ENCODE measurements at regions not wholly inside any gene's neighbourhood (a gene's known extent, or its start where the extent isn't known, plus 50 kb on each side); places are given as distances from the start of the nearest gene placed in this dataset.

DNA sequence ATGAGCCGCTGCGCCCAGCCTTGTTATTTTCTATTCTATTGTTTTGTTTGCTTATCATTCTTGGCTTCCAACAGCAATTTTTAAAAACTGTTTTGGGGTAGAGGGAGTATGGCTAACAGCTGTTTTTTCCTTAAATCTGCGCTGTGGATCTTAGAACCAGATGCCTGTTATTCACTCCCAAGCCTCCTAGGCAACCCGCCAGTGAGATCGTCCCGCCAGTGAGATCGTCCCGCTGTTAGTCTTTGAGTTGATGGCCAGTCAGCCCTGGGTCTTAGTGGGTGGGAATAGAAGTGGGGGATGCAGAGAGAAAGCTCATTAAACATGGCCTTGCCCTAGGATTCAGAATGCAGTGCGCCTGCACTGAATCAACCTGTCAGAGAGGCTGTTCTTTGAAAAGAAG lies 67.3 kb upstream of the BICD1 start (continued):
- TF ChIP-seq REST (IDR thresholded peaks at IDR 0.05; ENCODE audit: unreplicated experiment) (no peak), POLR2AphosphoS5 (IDR thresholded peaks at IDR 0.05; ENCODE audit: low read depth) (no peak)

DNA sequence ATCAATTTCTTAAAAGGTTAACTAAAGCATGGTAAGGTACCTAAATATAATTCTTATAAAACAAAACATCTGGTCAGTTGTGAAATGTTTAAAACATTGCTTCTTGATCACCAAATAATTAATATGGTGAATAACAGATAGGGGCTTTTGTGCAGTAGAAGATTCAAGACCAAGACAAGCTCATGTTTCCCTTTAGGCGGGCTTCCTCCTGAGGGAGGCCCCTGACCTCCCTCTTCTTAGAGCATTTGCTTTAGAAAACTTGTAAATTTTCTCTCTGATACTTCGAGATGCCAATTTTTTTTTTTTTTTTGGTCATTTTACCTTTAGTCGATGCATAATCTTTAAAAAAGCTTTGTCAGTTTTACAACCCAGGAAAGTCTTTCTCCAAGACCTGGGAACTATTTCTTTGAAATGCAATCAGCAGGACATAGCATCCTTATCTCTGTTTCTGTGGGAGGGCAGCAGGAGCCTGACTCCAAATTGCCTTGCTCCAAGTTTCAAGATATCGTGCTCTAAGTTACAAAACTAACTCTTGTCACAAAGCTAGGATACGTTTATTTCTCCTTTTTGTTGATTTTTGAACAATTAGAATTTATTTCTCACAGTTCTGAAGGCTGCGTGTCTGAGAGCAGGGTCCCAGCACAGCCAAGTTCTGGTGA lies 66.6 kb upstream of the BICD1 start:
- H3K27me3 Mint-ChIP-seq (ENCODE audit: insufficient read depth, low read depth, poor library complexity): peaks cover 9% of the 10 kb centered on the region
- DNase-seq (ENCODE audit: low spot score) (no peak), ATAC-seq (peak; percentile 77)
- no peaks in the 10 kb centered on the region for H3K79me2 ChIP-seq (replicated peaks; ENCODE audit: insufficient read depth)
- H3K4me3 Mint-ChIP-seq: no peak overlapping the region
- no peak for TF ChIP-seq CREB1 (CRISPR knock-in tag; IDR thresholded peaks at IDR 0.05; ENCODE audit: low read depth)
- peaks cover 19% of the 10 kb centered on the region for H3K4me1 Mint-ChIP-seq
- H3K4me2 ChIP-seq: peak overlapping the region; percentile 47
- no peaks in the 10 kb centered on the region for H3K27me3 ChIP-seq (ENCODE audit: insufficient read depth)
- H3K36me3 Mint-ChIP-seq (ENCODE audit: low read depth): peaks cover 30% of the 10 kb centered on the region
- H3K27ac ChIP-seq (ENCODE audit: low read depth): no peak overlapping the region
- 0 out of 2 replicates have a peak overlapping the region, but pooled peaks have one; percentile 1 for H2AFZ ChIP-seq
- H3K4me1 ChIP-seq (ENCODE audit: insufficient read depth): peaks cover 21% of the 10 kb centered on the region
- peaks cover 22% of the 10 kb centered on the region for H3K36me3 ChIP-seq (ENCODE audit: insufficient read depth)
- H3K4me3 ChIP-seq: no peak overlapping the region
- H3F3A ChIP-seq (replicated peaks; ENCODE audit: low read depth): no peaks in the 10 kb centered on the region
- no peak overlapping the region for H3K27ac Mint-ChIP-seq
- no peaks in the 10 kb centered on the region for H4K20me1 ChIP-seq (replicated peaks; ENCODE audit: insufficient read depth)
- H3K9me3 Mint-ChIP-seq: peaks cover 37% of the 10 kb centered on the region
- H3K9me2 ChIP-seq (ENCODE audit: insufficient read depth): no peaks in the 10 kb centered on the region

GRCh38 chr12:32043928-32044549 lies 62.6 kb upstream of the BICD1 start:
- ATAC-seq: no peak
- Mint-ChIP-seq H3K4me1 (peaks cover 15% of the 10 kb centered on the region), H3K9me3 (peaks cover 60% of the 10 kb centered on the region), H3K27me3 (ENCODE audit: insufficient read depth, low read depth, poor library complexity) (peaks cover 5% of the 10 kb centered on the region), H3K4me3 (no peak overlapping the region), H3K36me3 (ENCODE audit: low read depth) (peaks cover 47% of the 10 kb centered on the region), H3K27ac (no peak overlapping the region)
- Histone ChIP-seq H2AFZ (no peak overlapping the region), H3K4me1 (ENCODE audit: insufficient read depth) (peaks cover 19% of the 10 kb centered on the region), H3K27ac (ENCODE audit: low read depth) (no peak overlapping the region), H3K36me3 (ENCODE audit: insufficient read depth) (peaks cover 22% of the 10 kb centered on the region), H3K27me3 (ENCODE audit: insufficient read depth) (no peaks in the 10 kb centered on the region), H3K4me3 (no peak overlapping the region), H4K20me1 (replicated peaks; ENCODE audit: insufficient read depth) (no peaks in the 10 kb centered on the region), H3F3A (replicated peaks; ENCODE audit: low read depth) (0 out of 2 replicates have a peak, but pooled peaks cover 2% of the 10 kb centered on the region), H3K9me2 (ENCODE audit: insufficient read depth) (no peaks in the 10 kb centered on the region), H3K4me2 (no peak overlapping the region), H3K79me2 (replicated peaks; ENCODE audit: insufficient read depth) (no peaks in the 10 kb centered on the region)
- peak; percentile 56 for DNase-seq (ENCODE audit: low spot score)
- TF ChIP-seq JUNB (IDR thresholded peaks at IDR 0.05; ENCODE audit: unreplicated experiment) (no peak), CREB1 (CRISPR knock-in tag; IDR thresholded peaks at IDR 0.05; ENCODE audit: low read depth) (no peak), NANOG (IDR thresholded peaks at IDR 0.05; ENCODE audit: borderline replicate concordance) (no peak), EZH2 (IDR thresholded peaks at IDR 0.05; ENCODE audit: low read depth, unreplicated experiment) (no peak), REST (IDR thresholded peaks at IDR 0.05; ENCODE audit: unreplicated experiment) (no peak), STAT1 (IDR thresholded peaks at IDR 0.05; ENCODE audit: unreplicated experiment) (no peak), ZNF114 (CRISPR knock-in tag; IDR thresholded peaks at IDR 0.05) (no peak), POLR2AphosphoS5 (IDR thresholded peaks at IDR 0.05; ENCODE audit: low read depth) (no peak), ETS1 (IDR thresholded peaks at IDR 0.05) (no peak), EZH2phosphoT487 (IDR thresholded peaks at IDR 0.05; ENCODE audit: unreplicated experiment) (no peak), ZNF331 (CRISPR knock-in tag; IDR thresholded peaks at IDR 0.05; ENCODE audit: low read depth) (no peak), CTCF (conservative IDR thresholded peaks at IDR 0.05; ENCODE audit: low read depth in 2 of 2) (no peak)
